ENCODE measurements at regions not wholly inside any gene's neighbourhood (a gene's known extent, or its start where the extent isn't known, plus 50 kb on each side); places are given as distances from the start of the nearest gene placed in this dataset.
A peak's percentile ranks its signal among the peaks of the same experiment; 100 is the strongest.

GRCh38 chr18:78645216-78645615 is 334.4 kb upstream of the SALL3 start:
- DNase-seq (ENCODE audit: low read depth), result no peak

- peak; percentile 3 for DNase-seq (ENCODE audit: low read depth)
These were observed 332.6 kb upstream of the SALL3 start for GRCh38 chr18:78647018-78647417.

GRCh38 chr18:78649421-78649820 is 330.2 kb upstream of the SALL3 start:
- DNase-seq (ENCODE audit: low read depth), result no peak

- no peak for DNase-seq (ENCODE audit: low read depth)
These were observed 328.7 kb upstream of the SALL3 start for GRCh38 chr18:78650926-78651325.

- no peak for DNase-seq (ENCODE audit: low read depth)
These were observed 327.5 kb upstream of the SALL3 start for GRCh38 chr18:78652001-78652545.

GRCh38 chr18:78655921-78656320 is 323.7 kb upstream of the SALL3 start:
- no peak for DNase-seq (ENCODE audit: low read depth)

- DNase-seq (ENCODE audit: low read depth), result no peak
These were observed 323.2 kb upstream of the SALL3 start for GRCh38 chr18:78656346-78656925.

- no peak for DNase-seq (ENCODE audit: low read depth)
These were observed 321.1 kb upstream of the SALL3 start for GRCh38 chr18:78658531-78658930.

GRCh38 chr18:78659057-78659456 is 320.6 kb upstream of the SALL3 start:
- no peak for DNase-seq (ENCODE audit: low read depth)

GRCh38 chr18:78659748-78660147 is 319.9 kb upstream of the SALL3 start:
- no peak for DNase-seq (ENCODE audit: low read depth)

GRCh38 chr18:78660311-78660710 is 319.3 kb upstream of the SALL3 start:
- no peak for DNase-seq (ENCODE audit: low read depth)

- DNase-seq (ENCODE audit: low read depth), result no peak
These were observed 318.3 kb upstream of the SALL3 start for GRCh38 chr18:78661316-78661715.

GRCh38 chr18:78662879-78663278 is 316.7 kb upstream of the SALL3 start:
- no peak for DNase-seq (ENCODE audit: low read depth)

- no peak for DNase-seq (ENCODE audit: low read depth)
These were observed 315.6 kb upstream of the SALL3 start for GRCh38 chr18:78664048-78664447.

- DNase-seq (ENCODE audit: low read depth), result no peak
These were observed 314.8 kb upstream of the SALL3 start for GRCh38 chr18:78664848-78665247.

GRCh38 chr18:78665644-78666043 is 314.0 kb upstream of the SALL3 start:
- no peak for DNase-seq (ENCODE audit: low read depth)

GRCh38 chr18:78666666-78667335 is 312.8 kb upstream of the SALL3 start:
- DNase-seq (ENCODE audit: low read depth), result no peak

GRCh38 chr18:78670778-78671391 is 308.7 kb upstream of the SALL3 start:
- no peak for DNase-seq (ENCODE audit: low read depth)

GRCh38 chr18:78671551-78671950 is 308.1 kb upstream of the SALL3 start:
- DNase-seq (ENCODE audit: low read depth), result no peak

- DNase-seq (ENCODE audit: low read depth), result no peak
These were observed 306.7 kb upstream of the SALL3 start for GRCh38 chr18:78672862-78673446.

- no peak for DNase-seq (ENCODE audit: low read depth)
These were observed 305.9 kb upstream of the SALL3 start for GRCh38 chr18:78673516-78674321.

- no peak for DNase-seq (ENCODE audit: low read depth)
These were observed 304.4 kb upstream of the SALL3 start for GRCh38 chr18:78675231-78675630.

Data from M059J (cell line).